ENCODE measurements at regions not wholly inside any gene's neighbourhood (a gene's known extent, or its start where the extent isn't known, plus 50 kb on each side); places are given as distances from the start of the nearest gene placed in this dataset.

- intact Hi-C loops (cut with micrococcal nuclease) (no loop called here), dilution Hi-C loops (cut with MboI; ENCODE audit: extremely low pct_ligation_motif_present, low sequenced_read_pairs) (no loop called here)
- Histone ChIP-seq H2AFZ (ENCODE audit: low read depth, low read length) (no peak overlapping the region), H3K36me3 (ENCODE audit: control insufficient read depth in 2 of 2, extremely low read depth in 1 of 2, insufficient read depth in 2 of 2, low read length in 2 of 2) (no peaks in the 10 kb centered on the region), H3K79me2 (ENCODE audit: control insufficient read depth, insufficient read depth, low read length) (no peaks in the 10 kb centered on the region), H3K4me3 (replicated peaks in 1 of 3; ENCODE audit: insufficient read depth in 1 of 3, low read depth in 1 of 3, low read length in 3 of 3) (no peak overlapping the region), H3K9me1 (replicated peaks; ENCODE audit: control insufficient read depth, extremely low read depth, insufficient read depth, low read length) (peaks cover 2% of the 10 kb centered on the region), H3K27ac (ENCODE audit: insufficient read depth, low read depth, low read length) (no peak overlapping the region), H3K4me2 (ENCODE audit: insufficient read depth, low read length) (no peak overlapping the region), H3K4me1 (ENCODE audit: control insufficient read depth, extremely low read depth, insufficient read depth, low read length) (no peaks in the 10 kb centered on the region), H4K20me1 (replicated peaks; ENCODE audit: control insufficient read depth, extremely low read depth, insufficient read depth, low read length) (no peaks in the 10 kb centered on the region), H3K9ac (replicated peaks; ENCODE audit: extremely low read depth, insufficient read depth, low read length) (no peak overlapping the region), H3K27me3 (ENCODE audit: control insufficient read depth in 2 of 2, insufficient read depth in 2 of 2, low read length in 2 of 2) (no peaks in the 10 kb centered on the region), H3K9me3 (replicated peaks; ENCODE audit: control insufficient read depth, insufficient read depth, low read length) (no peaks in the 10 kb centered on the region)
- DNase-seq (ENCODE audit: low read depth, low spot score) = no peak
- ChIA-PET CTCF (interaction anchor here (1.0 kb wide), 1 partner anchor 16 kb away, joined by 3 read pairs; no protein-coding TSS in a partner anchor), POLR2A (no interaction called here)
- no TSS peak for BruUV-seq (replicated peaks)
- no peak for TF ChIP-seq MYC (IDR thresholded peaks at IDR 0.05; ENCODE audit: low read depth, low read length)
- no peak for TF ChIP-seq POLR2A (IDR thresholded peaks at IDR 0.05; ENCODE audit: low read depth, low read length)
- no peak for TF ChIP-seq JUN (IDR thresholded peaks at IDR 0.05; ENCODE audit: borderline replicate concordance, insufficient read depth, insufficient read length, low read depth)
- TF ChIP-seq POLR2AphosphoS5 (IDR thresholded peaks at IDR 0.05; ENCODE audit: insufficient read depth, low read depth, low read length) = no peak
- no peak for TF ChIP-seq EZH2 (IDR thresholded peaks at IDR 0.05; ENCODE audit: borderline replicate concordance, low read depth, low read length, severe bottlenecking)
- TF ChIP-seq FOS (IDR thresholded peaks at IDR 0.05; ENCODE audit: borderline replicate concordance, insufficient read depth, low read length) = no peak
- no peak for TF ChIP-seq MAX (IDR thresholded peaks at IDR 0.05; ENCODE audit: insufficient read depth, insufficient read length)
- TF ChIP-seq GATA2 (IDR thresholded peaks at IDR 0.05; ENCODE audit: insufficient read depth, insufficient read length, low read depth, low read length) = no peak
- TF ChIP-seq, protein P1, sequence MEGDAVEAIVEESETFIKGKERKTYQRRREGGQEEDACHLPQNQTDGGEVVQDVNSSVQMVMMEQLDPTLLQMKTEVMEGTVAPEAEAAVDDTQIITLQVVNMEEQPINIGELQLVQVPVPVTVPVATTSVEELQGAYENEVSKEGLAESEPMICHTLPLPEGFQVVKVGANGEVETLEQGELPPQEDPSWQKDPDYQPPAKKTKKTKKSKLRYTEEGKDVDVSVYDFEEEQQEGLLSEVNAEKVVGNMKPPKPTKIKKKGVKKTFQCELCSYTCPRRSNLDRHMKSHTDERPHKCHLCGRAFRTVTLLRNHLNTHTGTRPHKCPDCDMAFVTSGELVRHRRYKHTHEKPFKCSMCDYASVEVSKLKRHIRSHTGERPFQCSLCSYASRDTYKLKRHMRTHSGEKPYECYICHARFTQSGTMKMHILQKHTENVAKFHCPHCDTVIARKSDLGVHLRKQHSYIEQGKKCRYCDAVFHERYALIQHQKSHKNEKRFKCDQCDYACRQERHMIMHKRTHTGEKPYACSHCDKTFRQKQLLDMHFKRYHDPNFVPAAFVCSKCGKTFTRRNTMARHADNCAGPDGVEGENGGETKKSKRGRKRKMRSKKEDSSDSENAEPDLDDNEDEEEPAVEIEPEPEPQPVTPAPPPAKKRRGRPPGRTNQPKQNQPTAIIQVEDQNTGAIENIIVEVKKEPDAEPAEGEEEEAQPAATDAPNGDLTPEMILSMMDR (IDR thresholded peaks at IDR 0.05; ENCODE audit: extremely low read depth in 1 of 2, insufficient read depth in 1 of 2, low read depth in 1 of 2, low read length in 2 of 2) = no peak
- FAIRE-seq = no peak
Observed at GRCh38 chr4:124974152-124974551, 261.6 kb upstream of the ANKRD50 start.
